HG03571 (cell line): ENCODE measurements at regions not wholly inside any gene's neighbourhood (a gene's known extent, or its start where the extent isn't known, plus 50 kb on each side); places are given as distances from the start of the nearest gene placed in this dataset.

Source experiments
- ATAC-seq: cut with Tn5 transposase; IDR thresholded peaks from one replicate; pipeline ENCODE4 v1.9.1; 2021; ENCODE audit not compliant: unreplicated experiment

DNA sequence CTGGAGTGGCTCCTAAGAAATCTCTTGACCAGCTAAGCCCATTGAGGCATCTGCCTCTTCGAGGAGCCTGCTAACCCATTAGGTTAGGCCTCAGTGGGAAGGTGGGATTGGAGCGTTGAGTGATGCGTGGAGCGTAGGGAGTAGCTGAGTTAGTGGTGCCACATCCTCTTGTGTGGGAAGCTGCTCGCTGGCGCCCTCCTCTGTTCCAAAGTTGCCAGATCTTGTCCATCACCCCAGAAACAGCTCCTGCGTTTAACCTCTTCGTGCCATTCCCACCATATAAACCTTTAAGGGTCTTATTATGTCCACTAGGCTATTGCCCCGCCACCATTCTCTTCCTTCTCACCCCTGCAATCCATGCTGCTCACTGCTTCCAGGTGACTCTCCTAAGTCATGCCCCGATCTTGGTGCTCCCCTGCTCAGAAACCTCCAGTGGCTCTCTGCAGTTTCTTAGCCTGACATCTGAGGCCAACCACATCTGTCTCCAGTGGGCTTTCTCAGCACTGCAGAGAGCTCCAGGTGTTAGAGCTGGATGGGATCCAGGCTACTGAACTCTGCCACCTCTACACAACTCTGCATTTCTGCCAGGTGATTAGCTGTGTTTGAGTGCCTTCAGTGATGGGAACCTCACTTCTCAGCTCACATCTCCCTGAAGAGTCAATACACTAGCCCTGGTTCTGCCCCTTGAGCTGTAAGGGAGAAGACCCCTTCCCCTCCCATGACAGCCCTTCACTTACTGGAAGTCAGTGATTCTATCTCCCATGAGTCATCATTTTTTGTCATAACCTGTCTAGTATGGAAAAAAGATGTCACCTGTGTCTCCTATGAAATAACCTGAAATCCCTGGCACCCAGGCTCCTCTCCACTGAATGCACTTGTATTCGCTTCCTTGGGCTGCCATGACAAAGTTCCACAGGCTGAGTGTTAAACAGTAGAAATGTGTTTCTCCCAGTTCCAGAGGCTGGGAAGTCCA is 65.0 kb upstream of the FGFR2 start:
- no peak for ATAC-seq

- ATAC-seq, result no peak
Observed at GRCh38 chr10:121662531-121662930, 64.3 kb upstream of the FGFR2 start.

- no peak for ATAC-seq
Observed at GRCh38 chr10:121661451-121661851, 63.2 kb upstream of the FGFR2 start.

GRCh38 chr10:121659236-121659635 is 61.0 kb upstream of the FGFR2 start:
- ATAC-seq, result no peak

- no peak for ATAC-seq
Observed at GRCh38 chr10:121658611-121659010, 60.4 kb upstream of the FGFR2 start.

DNA sequence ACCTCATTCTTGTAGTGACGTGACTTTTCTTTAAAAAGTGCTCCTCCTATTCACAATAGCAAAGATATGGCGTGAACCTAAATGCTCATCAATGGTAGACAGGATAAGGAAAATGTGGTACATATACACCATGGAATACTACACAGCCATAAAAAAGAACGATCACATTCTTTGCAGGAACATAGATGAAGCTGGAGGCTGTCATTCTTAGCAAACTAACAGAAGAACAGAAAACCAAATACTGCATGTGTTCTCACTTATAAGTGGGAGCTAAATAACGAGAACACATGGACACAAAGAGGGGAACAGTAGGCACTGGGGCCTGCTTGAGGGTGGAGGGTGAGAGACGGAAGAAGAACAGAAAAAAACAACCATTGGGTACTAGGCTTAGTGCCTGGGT is 59.9 kb upstream of the FGFR2 start:
- no peak for ATAC-seq

GRCh38 chr10:121655254-121656144 is 57.3 kb upstream of the FGFR2 start:
- ATAC-seq, result no peak

GRCh38 chr10:121654021-121654545 is 55.8 kb upstream of the FGFR2 start:
- ATAC-seq, result no peak

DNA sequence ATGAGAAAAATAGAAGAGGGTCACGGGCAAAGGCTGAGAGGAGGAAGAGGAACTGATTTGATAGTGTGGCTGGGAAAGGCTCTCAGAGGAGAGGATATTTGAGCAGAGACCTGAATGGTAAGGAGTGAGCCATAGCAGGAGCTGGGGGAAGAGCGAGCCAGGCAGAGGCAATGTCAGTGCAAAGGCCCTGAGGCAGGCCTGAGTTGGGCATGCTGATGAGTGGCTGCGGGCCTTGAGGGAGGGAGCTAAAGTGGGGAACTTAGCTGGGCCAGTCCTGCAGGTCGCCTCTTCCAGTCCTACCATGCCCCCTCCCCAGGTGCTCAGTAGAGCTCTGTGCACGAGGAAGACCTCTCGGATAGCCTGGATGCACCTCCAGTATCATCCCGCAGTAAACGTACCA is 55.4 kb upstream of the FGFR2 start:
- ATAC-seq, result no peak

DNA sequence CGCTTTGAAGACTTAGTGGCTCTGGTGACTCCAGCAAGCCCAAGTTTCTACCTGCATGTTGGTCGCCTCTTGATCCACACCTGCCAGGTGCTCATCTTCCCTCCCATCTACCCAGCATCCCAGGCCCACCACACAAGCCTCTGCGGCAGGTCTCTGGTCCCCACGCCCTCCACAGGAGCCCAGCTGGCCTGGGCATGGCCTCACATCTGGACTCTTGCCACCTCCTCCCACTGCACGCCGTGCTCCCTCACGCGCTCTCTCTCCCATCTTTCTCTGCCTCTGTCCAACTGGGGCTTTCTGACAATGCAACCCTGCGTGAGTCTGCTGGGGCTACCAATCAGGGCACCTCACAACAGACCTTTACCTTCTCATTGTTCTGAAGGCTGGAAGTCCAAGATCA is 50.2 kb upstream of the FGFR2 start:
- no peak for ATAC-seq

GRCh38 chr10:121648059-121648458 is 49.8 kb upstream of the FGFR2 start:
- ATAC-seq, result no peak
